Stimulated activated CD4-positive, alpha-beta T cell treated with anti-CD3 and anti-CD28 coated beads, Interleukin-4, amount 100 ng/mL, for 24 hours (primary cell): ENCODE measurements at regions not wholly inside any gene's neighbourhood (a gene's known extent, or its start where the extent isn't known, plus 50 kb on each side); places are given as distances from the start of the nearest gene placed in this dataset.
"Not testable (repeated sequence)": the region's sequence is repeated elsewhere in the genome, so short reads cannot be mapped to it uniquely, and the experiment has no call there.

Experiments
- DNase-seq: peaks from one replicate; pipeline ENCODE4 v3.0.0-alpha.2; 2020

GRCh38 chr3:177889652-177890358 is 646.4 kb upstream of the KCNMB2 start:
- no peak for DNase-seq

GRCh38 chr3:177890359-177890683 is 645.9 kb upstream of the KCNMB2 start:
- no peak for DNase-seq

DNA sequence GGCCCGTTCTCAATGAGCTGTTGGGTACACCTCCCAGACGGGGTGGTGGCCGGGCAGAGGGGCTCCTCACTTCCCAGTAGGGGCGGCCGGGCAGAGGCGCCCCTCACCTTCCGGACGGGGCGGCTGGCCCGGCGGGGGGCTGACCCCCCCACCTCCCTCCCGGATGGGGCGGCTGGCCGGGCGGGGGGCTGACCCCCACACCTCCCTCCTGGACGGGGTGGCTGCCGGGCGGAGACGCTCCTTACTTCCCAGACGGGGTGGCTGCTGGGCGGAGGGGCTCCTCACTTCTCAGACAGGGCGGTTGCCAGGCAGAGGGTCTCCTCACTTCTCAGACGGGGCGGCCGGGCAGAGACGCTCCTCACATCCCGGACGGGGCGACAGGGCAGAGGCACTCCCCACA is 644.7 kb upstream of the KCNMB2 start:
- not testable (repeated sequence) for DNase-seq

DNA sequence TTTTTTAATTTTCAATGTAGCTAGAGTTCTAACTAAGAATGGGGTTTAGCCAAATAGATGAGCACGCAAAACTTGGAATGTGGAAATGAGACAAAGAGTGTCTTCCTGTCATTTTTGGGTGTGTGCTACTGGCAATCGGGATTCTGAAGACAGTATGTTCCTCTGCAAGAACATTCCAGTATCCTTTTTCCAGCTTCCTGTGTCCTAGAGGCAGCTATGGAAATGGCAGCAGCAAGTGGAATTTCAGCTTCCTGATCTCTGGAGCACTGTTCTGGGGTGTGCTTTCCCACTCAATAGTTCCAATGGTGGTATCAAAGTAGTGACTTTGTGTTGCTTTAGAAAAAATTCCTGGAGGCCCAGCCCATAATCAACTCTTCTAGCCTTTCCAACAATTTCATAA is 642.9 kb upstream of the KCNMB2 start:
- DNase-seq = no peak

GRCh38 chr3:177894081-177894728 is 642.0 kb upstream of the KCNMB2 start:
- DNase-seq = no peak

DNA sequence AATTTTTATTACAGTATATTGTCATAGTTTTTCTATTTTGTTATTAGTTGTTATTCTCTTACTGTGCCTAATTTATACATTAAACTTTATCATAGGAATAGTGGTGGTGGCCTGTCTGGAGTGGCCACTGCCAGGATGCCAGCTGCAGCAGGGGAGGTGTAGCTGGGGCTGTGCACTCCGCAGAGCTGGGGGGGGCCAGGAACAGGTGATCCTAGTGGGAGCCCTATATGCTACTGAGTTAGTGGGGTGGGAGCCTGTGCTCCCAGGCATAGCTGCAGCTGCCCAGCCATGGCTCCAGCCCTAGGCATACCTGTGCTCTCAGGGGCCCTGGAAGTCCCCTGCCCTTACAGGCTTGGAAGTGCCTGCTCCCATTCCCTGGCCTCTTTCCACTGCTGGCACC is 638.1 kb upstream of the KCNMB2 start:
- no peak for DNase-seq

DNA sequence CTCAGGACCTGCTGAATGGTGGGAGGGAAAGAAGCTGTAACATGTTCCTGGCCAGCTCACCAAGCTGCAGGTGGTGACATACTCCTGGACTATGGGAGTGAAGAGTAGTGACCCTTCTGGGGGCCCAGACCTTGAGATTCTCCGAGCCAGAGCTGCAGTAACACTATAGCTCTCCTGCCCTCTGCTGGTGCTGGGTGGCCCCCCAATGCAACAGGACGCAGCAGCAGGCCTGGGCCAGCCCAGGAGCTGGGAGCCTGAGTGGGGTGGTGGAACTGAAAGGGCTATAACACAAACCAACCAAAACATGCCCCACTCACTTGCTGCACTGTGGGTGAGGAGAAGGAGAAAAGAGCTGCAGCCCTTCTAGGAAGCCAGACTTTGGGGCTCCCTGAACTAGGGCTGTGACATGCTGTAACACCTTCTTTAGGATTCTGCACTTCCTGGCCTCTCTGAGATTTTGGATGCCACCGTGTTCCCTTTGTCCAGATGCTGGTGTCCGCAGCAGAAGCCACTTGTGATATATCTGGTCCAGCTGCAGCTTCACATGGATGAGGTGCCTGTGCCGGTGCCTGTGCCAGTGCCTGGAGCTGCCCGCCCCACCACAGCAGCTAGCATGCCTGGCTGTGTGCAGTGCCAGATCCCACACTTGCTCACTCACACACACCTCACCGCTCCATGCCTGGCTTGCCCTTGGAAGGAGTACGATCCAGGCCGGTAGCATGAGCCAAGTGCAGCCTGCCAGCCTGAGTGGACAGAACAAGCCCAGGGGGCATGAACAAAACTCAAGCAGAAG is 636.8 kb upstream of the KCNMB2 start:
- no peak for DNase-seq

DNA sequence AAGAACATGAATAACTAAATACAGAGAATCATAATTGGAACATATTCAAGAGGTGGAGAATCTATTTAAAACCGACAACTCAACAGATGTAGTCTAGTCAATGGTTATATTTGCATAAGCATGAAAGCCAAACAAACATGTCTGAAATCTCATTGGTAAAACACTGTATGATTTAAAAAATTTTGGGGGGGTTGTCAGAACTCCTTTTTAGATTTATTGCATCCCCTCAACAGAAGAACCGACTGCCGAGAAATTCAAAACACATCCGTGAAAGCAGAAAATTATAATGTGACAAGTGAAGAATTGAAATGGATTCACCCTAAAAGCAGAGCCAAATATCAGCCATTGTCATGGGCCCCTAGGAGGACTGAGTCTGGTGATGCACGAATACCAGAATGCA is 633.4 kb upstream of the KCNMB2 start:
- DNase-seq = no peak

GRCh38 chr3:177904621-177905020 is 631.6 kb upstream of the KCNMB2 start:
- no peak for DNase-seq

GRCh38 chr3:177905173-177906125 is 630.8 kb upstream of the KCNMB2 start:
- DNase-seq = no peak

DNA sequence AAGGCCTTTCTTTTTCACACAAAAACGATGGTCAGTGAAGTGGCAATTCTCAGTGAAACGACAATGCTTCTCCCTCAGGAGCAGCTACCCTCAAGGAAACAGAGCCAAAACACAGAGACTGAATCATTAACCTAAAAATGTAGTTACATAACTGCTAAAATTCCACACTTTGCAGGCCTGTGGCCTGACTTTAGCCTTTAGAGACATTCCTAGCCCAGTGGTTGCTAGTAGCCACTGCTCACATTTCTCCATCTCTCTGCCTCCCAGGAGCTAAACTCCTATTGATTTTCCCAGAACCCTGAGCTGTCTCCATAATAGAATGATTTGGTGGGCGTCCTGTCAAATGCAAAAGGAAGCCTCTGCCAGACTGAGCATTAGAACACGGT is 630.1 kb upstream of the KCNMB2 start:
- no peak for DNase-seq

GRCh38 chr3:177906578-177907229 is 629.5 kb upstream of the KCNMB2 start:
- no peak for DNase-seq

- DNase-seq = not testable (repeated sequence)
These were observed 626.7 kb upstream of the KCNMB2 start for GRCh38 chr3:177909530-177909929.

GRCh38 chr3:177914224-177914623 is 622.0 kb upstream of the KCNMB2 start:
- DNase-seq = no peak

DNA sequence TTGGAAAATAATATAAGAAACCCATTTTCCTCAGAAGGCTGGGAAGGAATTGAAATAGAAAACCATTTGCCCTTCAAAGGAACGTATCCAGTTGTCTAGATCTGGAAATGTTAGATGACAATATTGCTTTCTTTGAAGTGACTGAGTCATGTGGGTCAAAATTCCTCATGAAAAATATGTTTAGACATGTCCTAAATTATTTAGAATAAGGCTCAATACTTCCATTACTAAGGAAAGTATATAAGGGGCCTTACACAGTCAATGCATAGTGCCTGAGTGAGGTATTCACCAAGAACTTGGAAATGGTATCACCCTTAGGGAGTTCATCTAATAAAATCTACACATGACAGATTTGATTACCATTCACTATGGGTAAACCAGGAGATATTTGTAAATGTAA is 619.8 kb upstream of the KCNMB2 start:
- no peak for DNase-seq

- no peak for DNase-seq
These were observed 618.9 kb upstream of the KCNMB2 start for GRCh38 chr3:177917234-177917861.

GRCh38 chr3:177921153-177921552 is 615.1 kb upstream of the KCNMB2 start:
- DNase-seq = no peak

DNA sequence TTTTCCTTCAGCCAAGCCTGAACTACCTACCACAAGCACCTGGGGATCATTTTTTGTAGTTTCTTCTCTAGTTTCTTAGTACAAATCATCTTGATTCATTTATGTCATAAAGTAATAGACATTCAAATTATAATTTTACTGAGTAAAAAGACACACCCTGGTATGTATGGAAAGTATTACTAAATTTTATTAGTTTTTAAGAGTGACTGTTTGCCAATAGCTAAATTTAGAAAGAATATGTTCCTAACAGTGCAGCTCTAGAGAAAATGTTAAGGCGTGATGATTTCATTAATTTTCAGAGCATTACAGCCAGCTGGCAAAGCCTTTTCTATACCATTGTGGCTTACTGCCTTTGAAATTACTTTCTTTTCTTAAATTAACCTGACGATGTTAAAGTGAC is 612.0 kb upstream of the KCNMB2 start:
- no peak for DNase-seq

- no peak for DNase-seq
These were observed 607.9 kb upstream of the KCNMB2 start for GRCh38 chr3:177928172-177928873.

- no peak for DNase-seq
These were observed 606.9 kb upstream of the KCNMB2 start for GRCh38 chr3:177929310-177929709.

DNA sequence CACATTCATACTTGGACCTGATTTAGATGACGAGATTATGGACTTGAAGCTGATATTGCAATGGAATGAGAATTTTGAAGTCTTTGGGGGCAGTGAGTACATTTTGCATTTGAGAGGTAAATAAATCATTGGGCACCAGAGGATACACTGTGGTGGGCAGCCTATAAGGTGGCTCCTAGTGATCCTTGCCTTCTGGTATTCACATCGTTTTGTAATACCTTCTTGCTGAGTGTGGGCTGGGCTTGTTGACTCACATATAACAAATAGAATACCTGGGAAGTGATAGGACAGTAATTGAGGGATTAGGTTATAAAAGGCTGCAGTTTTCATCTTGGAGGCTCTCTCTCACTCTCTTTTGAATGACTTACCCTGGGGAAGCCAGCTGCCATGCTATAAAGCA is 605.5 kb upstream of the KCNMB2 start:
- DNase-seq = no peak
